Stimulated activated CD4-positive, alpha-beta T cell treated with anti-CD3 and anti-CD28 coated beads, Interleukin-2, amount 100 ng/mL, for 48 hours (primary cell): ENCODE measurements at regions not wholly inside any gene's neighbourhood (a gene's known extent, or its start where the extent isn't known, plus 50 kb on each side); places are given as distances from the start of the nearest gene placed in this dataset.

Experiments
- DNase-seq, 2 donors: peaks; one replicate each; pipeline ENCODE4 v3.0.0-alpha.2; 2020

DNA sequence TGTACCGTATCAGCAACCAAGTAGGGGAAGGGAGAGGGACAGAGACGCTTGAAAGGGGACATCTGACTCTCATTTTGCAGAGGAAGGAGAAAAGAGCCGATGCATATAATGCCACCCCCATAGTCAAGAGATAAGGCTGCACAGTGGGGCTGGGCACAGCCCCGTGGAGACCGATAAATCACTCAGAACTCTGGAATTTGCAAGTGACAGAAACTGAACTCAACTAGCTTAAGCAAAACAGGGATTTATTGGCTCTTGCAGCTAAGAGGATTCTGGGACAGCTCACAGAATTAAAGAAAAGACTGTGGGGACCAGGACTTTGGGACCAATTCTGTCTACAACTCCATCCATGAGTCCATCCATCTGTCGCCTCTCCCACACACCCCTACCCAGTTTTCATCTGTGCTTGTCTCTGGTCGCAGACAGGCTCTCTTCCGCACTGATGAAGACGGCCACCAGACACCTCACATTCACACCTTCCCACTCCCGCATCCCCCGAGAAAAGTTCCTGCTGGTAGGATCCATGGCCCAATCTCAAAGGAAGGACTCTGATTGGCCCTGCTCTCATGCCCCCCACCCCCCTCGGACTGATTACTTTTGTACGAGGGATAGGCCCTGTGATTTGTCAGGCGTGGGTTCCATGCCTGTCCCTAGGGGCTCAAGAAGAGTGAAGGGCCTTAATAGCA lies 105.9 kb upstream of the RPL38 start:
- DNase-seq = no peak

DNA sequence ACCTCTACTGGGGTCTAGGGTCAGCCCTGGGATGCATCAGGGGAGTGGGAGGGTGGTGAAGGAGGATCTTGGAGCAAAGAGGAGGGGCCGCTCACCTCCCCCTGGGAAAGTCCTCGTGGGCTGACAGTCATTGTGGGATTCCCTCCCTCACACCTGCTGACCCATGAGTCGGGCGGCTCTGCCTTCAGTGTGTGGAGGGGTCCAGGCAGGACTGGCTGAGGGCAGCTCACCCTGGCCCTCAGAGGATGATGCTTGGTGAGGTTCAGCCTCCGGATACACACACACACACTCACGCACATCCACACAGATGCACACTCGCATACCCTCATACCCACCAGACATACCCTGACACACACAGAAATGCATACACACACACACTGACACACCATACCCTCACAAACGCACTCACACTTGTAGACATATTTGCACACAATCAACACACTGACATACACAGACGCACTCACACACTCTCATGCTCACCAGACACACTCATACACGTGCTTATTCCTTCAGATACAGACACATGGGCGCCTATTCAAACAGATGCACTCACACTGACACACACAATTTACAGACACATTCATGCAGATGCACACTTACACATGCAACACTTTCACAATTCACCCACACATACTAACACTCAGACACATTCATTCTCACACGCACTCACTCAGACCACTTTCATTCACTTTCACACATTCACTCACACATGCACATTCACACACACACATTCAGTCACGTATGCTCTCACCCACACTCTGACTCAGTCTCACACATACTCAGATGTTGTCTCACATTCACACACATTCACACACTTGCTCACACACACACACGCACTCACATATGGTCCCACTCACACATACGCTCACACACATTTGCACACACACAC lies 105.1 kb upstream of the RPL38 start:
- no peak for DNase-seq

DNA sequence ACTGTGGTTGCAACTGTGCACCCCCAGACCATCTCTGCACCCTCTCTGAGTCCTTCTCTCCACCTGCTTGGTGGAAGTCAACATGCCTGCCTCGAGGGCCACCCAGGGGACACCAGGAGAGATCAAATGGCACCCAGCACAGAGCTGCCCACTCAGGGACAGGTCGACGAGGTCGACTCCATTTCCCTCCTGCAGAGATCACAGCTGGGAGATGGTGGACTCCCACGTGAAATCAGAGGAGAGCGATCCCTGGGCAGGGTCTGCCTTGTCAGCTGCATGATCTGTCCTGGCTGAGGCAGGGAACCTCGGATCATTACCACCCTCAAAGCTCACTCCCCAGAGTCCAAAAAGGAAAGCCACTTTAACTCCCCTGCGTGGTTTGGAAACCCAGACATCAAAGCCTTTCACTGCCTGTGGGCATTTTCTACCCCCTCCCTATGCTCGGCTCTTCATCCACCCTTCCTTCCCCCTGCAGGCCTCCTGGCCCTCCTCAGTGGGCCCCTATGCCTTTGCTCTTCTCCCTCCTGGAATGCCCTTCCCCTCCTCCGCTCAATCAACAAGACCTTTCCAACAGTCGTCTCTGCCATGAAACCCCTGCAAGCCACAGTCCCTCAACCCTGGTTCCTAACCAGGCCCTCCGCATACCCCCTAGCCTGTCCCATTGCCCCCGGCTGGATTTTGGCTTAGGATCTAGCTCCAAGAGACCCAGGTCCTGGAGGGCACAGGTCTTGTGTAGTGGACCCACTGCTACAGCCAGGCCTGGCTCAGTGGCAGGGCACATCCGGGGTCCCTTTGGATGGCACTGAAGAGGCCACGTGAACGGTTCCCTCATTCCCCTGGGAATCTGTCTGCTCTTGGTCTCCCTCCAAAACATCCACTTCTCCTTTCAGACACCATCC lies 103.8 kb upstream of the RPL38 start:
- no peak for DNase-seq

DNA sequence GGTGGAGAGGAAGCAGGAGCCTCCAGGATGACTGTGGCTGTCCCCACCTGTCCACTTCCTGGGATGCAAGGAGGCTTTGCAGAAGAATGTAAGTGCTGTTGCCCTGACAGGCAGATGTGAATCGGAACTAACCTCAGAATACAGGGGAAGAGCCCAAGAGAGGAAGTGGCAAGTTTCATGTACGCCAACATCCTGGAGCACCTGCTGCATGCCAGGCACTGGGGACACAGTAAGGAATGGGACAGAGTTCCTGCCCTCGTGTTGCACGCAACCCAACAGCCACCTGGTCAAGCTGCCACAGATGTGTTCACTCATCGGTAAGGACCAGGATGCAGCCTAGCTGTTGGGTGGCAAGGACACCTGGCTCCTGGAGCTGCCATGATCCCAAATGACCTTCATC lies 98.6 kb upstream of the RPL38 start:
- no peak for DNase-seq

DNA sequence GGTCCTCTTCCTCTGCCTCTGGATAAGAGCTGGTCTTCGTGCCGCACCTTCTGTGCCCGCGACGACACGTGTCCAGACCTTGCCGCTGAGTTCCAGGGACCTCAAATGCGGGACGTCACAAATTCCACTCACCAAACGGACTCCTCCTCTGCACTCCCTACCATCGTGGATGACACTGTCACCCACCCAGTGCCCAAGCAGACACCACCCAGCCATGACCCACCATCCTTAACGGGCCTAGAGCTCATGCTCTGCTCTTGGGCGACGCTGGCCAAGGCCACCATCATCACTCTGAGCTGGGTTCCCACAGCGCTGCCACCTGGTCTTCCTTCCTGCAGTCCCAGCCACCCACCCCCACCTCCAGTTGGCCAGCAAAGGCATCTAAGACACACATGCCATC lies 96.4 kb upstream of the RPL38 start:
- no peak for DNase-seq

DNA sequence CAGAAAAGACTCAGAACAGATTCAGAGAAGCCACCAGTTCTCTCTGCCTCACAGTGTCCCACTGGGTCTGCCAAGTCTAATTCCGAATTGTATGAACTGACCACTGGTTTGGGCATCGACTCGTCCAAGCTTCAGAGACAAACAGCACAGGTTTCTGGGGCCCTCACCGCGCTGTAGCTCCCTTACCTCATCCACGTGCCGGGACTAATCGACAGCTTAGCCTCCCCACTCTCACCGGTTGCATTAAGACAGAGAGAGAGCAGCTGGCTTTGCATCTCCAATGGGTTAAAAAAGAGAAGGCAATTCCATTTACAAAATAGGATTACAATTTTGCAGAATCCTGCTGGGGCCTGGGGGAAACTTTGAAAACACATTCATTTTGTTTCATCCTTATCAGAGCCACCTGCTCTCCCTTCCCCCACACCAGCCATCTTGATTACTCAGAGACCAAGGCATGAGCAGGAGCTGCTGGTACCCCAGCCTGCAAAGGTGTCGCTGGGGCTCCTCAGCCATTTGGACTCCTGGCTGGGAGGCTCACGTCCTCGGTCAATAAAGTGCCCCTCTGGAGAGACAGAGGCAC lies 95.3 kb upstream of the RPL38 start:
- DNase-seq = no peak

DNA sequence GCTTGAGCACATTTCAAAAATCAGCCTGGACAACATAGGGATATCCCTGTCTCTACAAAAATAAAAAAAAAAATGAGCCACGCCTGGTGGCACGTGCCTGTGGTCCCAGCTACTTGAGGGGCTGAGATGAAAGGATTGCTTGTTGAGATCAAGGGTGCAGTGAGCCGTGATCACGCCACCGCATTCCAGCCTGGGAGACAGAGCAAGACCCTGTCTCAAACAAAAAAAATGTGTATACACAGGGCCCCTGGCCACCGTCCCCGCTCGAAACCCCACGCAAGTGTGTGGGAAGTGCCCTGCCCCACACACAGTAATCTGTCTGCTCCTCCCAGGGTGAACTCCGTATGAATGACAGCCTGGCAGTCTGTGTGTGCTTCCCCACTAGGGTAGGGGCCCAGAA lies 93.0 kb upstream of the RPL38 start:
- no peak for DNase-seq

DNA sequence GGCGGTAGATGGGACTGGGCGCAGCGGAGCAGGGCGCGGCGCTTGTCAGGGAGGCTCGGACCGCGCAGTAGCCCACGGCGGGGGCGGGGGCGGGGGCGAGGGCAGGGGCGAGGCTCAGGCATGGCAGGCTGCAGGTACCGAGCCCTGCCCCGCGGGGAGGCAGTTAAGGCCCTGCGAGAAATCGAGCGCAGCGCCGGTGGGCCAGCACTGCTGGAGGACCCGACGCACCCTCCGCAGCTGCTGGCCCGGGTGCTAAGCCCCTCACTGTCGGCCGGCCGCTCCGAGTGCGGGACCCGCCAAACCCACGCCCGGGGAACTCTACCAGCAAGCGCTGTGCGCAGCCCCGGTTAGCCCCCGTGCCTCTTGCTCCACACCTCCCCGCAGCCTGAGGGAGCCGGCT lies 90.2 kb upstream of the RPL38 start:
- DNase-seq = no peak

DNA sequence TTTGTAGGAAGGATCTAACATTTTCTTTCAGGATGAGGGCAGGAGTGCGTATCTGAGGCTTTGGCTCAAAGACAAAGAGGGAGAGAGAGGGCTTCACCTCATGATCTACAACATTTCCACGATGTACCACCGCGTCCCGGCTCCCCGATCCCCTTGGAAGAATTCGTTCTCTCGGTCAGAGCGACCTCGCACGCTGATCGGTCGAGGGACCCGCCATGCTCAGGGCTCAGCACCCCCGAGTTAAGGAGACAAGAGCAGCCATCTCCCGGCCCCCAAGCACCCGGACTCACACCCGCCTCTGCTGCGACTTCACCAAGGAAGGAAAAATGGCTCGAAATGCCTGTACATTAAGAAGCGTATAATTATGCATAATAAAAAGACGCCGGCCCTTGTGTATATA lies 89.5 kb upstream of the RPL38 start:
- DNase-seq = no peak

DNA sequence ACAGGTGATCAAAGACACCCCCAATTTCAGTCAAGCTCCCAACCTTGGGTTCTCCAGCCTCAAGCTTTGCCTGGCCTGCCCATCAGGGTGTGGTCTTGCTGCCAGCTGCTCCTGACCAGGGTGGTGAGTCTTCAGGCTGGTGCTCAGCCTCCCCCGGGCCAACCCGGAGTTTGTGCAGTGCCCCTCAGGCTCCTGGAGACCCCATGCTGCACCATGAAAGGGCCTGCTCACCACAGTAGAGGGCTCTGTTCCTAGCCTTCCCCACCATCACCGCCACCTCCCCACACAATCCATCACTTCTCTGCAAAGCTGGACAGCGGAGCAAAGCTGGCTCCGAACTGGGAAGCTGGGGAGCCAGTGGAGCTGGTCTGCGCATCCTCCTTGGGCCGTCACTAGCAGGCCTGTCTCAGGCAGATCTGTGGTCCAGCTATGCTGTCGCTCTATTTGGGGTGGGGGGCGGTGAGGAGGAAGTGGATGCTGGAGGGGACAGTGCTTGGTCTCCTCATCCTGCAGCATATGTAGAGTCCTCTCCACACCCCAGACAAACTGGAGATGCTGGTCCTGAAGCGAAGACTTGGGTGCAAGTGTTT lies 88.5 kb upstream of the RPL38 start:
- no peak for DNase-seq

DNA sequence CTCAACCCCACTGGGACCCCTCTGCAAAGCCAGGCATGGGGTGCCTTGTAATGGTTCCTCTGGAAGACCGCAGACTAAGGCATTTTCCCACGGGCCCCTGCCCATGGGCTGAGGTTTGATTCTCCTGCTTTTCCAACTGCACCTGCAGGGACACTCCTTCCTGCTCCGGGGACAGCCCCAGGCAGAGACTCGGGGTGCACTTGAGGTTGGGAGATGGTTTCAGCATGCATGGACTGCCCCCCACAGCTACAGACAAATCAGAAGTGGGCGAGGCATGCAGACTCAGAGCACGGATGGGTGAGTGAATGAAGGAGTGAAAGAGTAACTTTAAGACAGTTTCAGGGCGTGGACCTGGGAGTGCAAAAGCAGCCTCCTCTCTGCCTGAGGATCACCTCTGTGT lies 87.9 kb upstream of the RPL38 start:
- no peak for DNase-seq

DNA sequence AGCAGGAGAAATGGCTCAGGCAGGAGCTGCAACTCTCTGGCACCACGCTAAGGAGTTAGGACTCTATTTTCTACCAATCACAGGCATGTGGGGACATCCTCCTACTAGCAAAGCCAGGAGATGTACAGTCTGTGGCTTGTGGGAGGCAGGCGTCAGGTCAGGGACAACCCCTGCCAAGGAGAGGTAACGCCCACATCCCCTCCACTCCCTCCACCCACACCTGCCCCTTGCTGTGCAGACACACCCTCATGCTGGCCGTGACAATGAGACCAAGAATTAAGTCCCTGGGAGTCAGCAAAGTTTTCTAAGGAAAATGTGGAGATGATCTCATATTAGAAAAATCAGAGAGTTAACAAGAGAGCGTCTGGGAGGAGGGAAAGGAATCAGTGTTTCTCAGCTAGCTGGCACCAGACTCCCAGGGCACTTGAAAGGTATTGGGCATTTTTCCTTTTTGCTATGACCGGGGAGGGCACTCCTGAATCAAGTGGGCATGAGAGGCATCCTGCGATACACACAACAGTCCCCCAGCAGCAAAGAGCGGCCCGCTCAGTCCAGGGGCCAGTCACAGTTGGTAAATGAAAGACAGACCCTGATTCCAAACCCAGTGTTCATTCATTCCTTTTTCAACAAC lies 87.3 kb upstream of the RPL38 start:
- no peak for DNase-seq

DNA sequence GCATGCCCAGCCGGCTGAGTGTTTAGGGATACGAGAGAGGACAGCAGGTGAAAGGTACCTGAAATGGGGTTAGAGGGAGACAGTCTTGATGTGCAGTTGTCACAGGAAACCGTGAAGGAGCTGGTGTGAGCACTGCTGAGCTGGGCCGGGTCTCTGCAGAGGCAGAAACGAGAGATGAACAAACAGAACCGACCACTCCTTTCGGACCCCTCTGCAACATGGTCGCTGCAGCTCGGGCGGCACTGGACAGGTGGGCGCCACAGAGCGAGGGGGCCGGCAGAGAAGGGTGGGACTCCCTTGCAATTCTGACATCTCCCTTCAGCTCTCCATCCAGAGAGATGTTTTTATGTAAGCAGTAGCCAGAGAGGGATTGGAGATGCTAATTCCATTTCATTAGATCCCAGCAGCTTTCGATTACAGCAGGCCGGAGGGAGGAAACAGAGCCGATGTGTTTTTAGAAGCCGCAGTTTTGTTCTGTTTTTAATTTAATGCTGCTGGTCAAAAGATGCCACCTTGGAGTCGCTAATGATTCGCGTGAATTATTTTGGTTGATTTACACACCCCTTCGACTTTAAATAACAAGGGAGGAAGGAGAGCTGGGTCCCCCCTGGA lies 86.3 kb upstream of the RPL38 start:
- no peak for DNase-seq

DNA sequence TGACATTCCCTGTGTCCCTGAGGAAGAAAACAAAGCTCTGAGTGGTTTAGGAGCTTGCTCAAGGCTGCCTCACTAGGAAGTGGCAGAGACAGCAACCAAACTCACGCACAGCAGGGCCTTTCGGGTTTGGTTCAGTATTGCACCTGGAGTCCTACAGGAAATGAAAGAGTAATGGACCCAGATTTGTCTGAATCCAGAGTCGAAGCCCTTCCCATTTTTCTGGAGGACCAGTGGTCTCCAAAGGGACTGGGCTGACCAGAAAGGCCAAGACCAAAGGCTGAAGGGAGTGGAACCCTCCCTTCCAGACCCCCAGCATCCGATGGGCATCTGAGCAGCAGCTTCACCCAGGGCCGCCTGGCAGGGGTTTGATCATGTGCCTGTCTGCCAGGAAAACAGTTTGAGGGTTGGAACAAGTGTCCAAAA lies 85.5 kb upstream of the RPL38 start:
- DNase-seq = no peak

DNA sequence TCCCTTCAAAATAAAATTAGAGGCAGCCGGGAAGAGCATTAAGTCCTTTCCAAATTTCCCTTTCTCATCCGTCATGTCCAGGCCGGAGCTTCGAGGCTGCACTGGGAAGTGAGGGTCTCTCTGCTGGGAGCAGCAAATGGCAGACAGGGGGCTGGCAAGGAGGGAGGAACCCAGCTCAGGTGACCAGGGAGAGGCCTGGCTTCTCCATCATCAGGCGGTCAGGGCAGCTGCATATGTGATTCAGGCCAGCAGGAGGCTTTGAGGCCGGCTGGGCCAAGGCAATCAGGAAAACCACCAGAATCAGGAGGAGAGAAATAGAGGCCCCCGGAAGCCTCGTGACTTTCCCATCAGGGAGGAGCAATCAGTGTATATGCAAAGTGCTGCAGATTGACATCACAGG lies 85.0 kb upstream of the RPL38 start:
- no peak for DNase-seq

DNA sequence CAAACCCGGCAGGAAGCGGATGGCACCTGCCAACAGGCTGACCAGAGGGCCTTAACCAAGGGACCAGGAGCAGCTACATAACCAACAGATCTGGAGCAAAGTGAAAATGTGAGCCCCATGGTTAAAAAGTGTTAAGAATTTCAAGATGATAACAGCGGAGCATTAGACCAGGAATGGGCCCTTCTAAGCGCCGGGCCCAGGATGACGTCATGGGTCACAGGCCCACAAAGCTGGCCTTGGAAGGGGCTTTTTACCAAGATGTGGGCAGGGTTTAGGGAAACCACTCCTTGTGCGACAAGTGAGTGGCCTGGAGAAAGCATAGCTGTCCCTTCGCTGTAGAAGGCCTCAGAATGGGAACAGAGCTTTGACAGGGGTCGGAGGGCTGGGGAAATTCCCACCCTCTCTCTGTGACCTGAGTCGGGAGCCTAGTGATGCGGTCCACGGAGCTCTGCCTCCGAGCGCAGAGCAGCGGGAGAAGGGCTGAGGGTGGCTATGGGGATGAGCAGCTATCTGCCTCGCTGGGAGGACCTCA lies 84.4 kb upstream of the RPL38 start:
- DNase-seq = no peak

DNA sequence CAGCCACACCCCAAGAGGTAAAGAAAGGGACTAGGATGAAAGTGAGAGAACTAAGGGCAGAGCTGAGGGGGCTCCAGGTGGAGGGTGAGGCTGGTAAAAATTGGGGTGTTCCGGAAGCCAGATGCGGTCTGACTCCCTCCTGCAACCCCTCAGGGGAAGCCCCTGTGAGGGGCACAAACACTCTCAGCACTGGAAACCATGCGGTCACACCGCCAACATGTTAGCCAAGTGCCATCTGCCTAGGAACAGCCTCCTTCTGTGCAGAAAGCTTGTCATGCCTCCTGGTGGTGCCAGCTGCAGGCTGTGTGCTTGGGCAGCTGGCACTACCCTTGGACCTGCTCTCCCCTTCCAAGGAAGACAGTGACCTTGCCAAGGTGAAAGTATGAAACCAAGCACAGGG lies 83.5 kb upstream of the RPL38 start:
- no peak for DNase-seq

DNA sequence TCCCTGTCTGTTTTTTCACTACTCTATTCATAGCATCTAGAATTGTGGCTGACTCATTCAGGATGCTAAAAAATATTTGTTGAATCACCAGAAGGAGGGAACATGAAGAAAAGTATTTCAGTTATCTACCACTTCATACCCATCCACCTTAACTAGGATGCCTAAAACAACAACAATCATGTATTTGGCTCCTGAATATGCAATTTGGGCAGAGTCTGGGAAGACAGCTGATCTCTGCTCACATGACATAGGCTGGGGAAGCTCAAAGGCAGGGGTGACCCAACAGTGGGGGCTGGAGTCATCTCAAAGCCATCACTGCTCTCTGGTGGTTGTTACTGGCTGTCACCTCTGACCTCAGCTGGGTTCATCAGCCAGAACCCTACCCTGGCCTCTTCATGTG lies 80.1 kb upstream of the RPL38 start:
- no peak for DNase-seq

DNA sequence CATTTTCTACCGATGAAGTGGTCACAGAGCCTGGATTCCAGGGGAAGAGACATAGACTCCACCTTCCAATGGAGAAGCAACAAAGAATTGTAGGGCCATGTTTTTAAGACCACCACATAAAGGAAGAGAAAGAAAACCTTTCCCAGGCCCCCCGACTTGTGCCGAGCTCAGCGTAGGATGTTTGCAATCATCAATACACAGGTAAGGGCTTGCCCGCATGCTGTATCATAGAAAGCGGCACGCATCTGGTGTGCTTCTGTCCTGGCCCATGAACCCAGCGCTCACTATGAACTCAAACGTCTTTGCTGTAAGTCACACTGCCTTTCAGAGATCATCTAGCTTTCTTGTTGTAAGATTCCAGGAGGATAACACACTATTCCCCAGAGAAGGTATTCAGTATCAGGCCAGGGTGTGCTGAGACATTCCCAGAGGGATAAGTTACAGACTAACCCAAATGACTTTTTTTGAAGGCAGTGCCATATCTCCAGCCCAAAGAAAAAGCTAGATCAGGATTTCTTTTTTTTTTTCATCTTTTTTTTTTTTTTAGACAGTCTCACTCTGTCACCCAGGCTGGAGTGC lies 79.5 kb upstream of the RPL38 start:
- no peak for DNase-seq

DNA sequence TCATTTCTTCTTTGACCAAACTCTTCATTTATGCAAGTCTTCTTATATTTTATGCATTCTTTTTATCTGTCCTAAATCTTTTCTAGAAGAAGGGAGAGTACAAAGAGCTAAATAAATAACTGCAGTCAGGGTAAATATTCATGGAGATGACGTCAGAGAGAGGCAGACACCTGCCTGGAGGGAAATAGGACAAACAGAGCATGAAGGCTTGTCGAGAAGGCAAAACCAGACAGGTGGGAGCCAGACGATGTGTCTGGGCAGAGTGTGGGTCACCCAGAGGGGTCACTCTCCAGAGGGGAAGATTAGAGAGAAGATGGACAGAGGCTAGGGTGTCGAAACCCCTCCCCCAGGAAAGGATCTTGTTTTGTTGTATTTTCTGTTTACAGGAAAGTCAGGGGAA lies 78.3 kb upstream of the RPL38 start:
- no peak for DNase-seq
